ENCODE measurements at regions not wholly inside any gene's neighbourhood (a gene's known extent, or its start where the extent isn't known, plus 50 kb on each side); places are given as distances from the start of the nearest gene placed in this dataset.
"Not testable (repeated sequence)": the region's sequence is repeated elsewhere in the genome, so short reads cannot be mapped to it uniquely, and the experiment has no call there.

DNA sequence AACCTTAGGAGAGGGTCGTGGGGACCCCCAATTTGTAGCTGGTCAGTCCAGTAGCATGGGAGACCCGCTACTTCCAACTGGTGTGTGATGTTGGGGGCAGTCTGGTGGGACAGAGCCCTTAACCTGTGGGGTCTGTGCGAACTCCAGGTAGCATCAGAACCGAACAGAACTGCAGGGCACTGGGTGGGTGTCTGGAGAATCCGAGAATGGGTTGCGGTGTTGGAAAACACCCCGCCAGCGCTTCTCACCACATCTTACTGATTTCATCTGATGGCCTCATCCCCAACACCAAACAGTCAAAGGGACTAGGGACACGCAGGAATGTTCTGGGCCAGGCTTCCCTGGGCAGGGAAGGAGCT lies 89.3 kb downstream of the KCNJ18 start:
- not testable (repeated sequence) for ATAC-seq, DNase-seq

DNA sequence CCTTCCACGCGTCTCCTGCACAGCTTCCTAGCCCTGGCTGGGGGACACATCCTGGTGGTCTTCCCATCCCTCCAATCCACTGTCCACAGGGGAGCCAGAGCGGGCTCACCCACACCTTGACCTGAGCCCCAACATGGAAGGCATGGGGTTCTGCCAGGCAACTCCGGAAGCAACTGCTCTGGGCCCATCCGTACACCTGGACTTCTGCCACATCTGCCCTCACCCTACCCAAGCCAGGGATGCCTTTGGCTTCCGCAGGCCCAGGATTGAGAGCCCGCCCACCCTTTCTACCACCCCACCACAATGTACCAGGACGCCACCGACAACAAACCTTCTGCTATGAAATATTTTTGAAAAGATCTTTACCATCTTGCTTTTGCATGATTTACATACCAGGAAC lies 89.8 kb downstream of the KCNJ18 start:
- not testable (repeated sequence) for DNase-seq, ATAC-seq

DNA sequence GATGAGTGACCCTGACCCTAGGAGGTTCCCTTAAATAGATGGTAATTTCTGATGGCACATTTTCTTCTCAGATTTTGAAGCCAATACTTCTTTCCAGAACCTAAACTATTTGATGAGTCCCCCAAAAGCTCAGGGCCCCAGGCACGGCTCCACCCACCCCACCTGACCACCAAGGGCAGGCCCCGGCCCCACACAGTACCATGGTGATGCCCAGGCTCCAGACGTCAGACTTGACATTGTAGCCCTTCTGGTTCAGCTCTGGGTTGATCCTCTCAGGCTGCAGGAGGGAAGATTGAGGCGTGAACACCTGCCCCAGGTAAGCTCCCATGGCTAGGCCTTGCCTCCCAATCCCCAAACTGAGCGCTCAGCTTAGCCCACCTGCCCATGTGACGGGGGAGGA lies 90.3 kb downstream of the KCNJ18 start:
- not testable (repeated sequence) for ATAC-seq, DNase-seq

DNA sequence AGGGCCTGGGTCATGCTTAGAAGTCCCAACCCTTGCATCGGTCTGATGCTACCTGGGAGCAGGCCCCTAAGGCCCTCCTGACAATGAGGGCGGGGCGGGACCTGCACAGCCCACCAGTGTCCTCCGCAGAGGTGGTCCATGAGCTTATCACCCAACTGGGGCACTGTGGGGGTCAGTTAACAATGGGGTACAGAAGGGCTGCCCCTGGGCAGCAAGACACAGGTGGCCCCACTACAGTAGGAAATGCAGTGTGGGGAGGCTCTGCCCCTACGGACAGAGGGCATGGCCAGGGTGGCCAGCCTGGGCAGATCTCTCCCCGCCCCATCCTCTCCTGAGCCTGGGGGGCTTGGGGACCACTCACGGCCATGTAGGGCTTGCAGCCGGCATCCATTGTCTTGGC lies 90.7 kb downstream of the KCNJ18 start:
- not testable (repeated sequence) for DNase-seq, ATAC-seq

DNA sequence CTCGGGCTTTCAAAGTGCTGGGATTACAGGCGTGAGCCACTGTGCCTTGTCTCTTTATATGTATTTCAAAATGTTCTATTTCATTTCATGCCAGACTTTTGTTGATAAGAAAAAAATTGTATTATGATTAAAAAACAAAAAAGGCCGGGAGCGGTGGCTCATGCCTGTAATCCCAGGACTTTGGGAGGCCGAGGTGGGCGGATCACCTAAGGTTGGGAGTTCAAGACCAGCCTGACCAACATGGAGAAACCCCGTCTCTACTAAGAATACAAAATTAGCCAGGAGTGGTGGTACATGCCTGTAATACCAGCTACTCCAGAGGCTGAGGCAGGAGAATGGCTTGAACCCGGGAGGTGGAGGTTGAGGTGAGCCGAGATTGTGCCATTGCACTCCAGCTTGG lies 121.9 kb downstream of the KCNJ18 start:
- not testable (repeated sequence) for ATAC-seq, DNase-seq

DNA sequence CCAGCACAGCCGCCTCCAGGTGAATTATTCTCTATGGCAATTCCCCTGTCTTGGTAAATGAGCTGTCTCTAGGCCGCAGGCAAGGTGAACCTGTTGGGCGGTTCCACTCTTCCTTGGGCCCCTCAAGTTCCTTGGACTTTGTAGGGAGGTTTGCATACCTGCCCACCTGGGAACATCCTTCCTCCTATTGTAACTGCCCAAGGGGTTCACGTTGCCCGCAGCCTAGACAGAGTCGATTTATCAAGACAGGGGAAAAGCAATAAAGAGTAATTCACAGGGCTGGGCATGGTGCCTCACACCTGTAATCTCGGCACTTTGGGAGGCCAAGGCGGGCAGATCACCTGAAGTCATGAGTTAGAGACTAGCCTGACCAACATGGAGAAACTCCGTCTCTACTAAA lies 122.5 kb downstream of the KCNJ18 start:
- DNase-seq = no peak

DNA sequence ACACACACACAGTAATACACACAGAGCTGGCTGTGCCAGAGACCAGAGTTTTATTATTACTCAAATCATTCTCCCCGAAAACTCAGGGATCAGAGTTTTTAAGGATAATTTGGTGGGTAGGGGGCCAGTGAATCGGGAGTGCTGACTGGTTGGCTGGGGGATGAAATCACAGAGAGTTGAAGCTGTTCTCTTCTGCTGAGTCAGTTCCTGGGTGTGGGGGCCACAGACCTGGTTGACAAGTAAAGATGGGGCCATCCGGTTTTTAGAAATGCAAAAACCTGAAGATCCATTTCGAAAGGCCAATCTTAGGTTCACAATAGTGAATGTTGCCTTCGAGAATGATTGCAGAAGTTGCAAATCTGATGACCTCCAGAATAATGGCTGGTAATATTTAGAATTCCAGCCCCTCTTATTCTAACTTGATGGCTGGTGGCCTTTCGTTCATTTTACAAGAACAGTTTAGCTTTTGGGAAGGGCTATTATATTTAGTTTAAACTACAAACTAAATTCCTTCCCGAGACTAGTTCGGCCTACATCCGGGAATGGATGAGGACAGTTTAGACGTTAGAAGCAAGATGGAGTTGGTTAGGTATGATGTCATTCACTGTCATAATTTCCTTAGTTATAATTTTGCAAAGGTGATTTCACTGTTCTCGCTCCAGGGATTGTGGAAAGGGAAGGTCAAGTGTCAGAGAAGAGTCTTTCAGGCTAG lies 123.2 kb downstream of the KCNJ18 start:
- ATAC-seq (no peak), DNase-seq (no peak)

More for the DNA sequence above, 122.5 kb downstream of the KCNJ18 start:
- no peak for ATAC-seq

DNA sequence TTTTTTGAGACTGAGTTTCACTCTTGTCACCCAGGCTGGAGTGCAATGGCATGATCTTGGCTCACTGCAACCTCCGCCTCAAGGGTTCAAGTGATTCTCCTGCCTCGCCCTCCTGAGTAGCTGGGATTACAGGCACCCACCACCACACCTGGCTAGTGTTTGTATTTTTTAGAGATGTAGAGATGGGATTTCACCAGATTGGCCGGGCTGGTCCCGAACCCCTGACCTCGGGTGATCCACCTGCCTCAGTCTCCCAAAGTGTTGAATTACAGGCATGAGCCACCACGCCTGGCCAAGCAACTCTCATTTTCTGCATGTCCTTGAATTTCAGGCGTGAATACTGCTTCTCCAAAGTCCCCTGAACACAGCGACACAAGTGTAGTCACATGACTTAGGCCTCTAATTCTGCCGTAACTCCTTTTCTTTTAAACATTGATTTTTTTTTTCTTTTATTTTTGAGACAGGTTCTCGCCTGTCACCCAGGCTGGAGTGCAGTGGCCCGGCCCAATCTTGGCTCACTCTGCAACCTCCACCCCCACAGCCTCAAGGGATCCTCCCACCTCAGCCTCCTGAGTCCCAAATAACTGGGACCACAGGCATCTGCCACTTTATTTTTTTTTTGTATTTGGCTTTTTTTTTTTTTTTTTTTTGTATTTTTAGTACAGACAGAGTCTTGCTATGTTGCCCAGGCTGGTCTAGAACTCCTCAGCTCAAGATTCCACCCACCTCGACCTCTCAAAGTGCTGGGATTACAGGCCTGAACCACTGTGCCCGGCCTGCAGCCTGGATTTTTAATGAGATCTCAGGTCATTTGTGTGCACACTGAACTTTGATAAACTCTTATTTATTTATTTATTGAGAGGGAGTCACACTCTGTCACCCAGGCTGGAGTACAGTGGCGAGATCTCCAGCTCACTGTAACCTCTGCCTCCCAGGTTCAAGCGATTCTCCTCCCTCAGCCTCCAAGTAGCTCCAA lies 124.6 kb downstream of the KCNJ18 start:
- ATAC-seq = no peak

DNA sequence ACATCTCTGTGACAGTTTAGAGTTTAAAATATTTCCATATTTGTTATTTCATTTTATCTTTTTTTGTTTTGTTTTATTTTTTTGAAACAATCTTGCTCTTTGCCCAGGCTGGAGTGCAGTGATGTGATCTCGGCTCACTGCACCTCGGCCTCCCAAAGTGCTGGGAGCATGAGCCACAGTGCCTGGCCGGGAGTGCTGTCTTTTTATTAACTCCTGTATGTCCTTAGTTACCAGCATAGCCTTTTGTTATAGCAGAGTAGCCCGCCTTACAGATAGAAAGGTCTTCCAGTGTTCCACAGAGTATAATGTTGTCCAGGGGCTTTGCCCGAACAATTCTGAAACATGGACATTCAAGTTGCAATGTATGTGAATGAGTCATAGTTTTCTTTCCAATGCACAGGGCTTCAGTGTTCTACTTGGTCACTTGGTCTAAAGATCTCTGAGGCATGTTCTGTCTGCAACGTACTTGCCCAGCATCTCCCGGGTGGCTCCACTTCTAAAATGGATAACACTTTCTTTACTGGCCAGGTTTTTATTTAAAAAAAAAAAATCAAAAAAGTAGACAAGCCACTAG lies 125.6 kb downstream of the KCNJ18 start:
- no peak for ATAC-seq
- no peak for DNase-seq

More for the DNA sequence above, 124.6 kb downstream of the KCNJ18 start:
- DNase-seq = no peak

DNA sequence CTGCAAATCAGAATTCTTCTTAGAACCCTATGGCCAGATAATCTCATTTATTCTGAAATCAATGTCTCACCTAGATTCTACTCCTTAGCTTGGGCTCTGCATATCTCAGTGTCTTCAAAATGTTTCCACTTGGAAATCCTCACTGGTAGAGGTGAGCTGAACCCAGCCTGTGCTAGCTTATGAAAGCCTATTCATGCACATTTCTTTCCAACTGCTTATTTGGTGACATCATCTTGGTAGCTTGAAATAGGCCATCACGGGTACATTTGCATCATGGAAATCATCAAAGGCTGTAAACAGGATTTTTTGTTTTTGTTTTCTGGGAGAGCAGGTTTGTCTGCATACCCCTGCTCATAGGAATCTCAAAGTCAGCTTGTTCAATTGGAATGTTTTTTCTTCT lies 130.8 kb downstream of the KCNJ18 start:
- DNase-seq = no peak
- no peak for ATAC-seq

DNA sequence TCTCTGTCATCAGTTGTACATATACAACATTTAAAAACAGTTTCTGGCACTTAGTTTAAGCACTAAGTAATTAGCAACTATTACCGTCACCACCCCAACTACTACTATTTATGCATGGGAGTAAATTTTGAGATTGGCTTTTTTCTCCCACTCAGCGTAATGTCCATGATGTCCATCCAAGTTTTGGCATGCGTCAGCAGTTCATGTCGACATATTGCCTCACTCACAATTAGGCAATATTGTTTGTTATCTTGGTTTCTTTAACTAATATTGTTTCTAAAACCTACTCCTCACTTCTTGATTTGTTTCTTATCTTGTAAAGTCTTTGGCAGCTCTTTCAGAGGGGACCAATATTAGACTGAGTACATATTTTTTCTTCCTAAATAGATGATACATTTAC lies 131.3 kb downstream of the KCNJ18 start:
- no peak for DNase-seq

DNA sequence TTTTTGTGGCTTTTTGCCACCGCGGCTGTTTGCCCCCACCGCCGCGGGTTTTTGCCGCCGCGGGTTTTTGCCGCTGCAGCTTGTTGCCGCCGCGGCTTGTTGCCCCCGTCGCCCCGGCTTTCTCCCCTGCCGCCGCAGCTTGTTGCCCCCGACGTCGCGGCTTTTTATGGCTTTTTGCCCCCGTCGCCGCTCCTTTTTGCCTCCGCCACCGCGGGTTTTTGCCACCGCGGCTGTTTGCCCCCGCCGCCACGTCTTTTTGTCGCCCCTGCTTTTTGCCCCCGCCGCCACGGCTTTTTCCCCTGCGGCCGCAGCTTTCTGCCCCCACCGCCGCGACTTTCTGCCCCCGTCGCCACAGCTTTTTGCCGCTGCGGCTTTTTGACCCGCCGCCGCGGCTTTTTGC lies 149.5 kb downstream of the KCNJ18 start:
- DNase-seq (no peak), ATAC-seq (no peak)

More for the DNA sequence above, 131.3 kb downstream of the KCNJ18 start:
- ATAC-seq = no peak

DNA sequence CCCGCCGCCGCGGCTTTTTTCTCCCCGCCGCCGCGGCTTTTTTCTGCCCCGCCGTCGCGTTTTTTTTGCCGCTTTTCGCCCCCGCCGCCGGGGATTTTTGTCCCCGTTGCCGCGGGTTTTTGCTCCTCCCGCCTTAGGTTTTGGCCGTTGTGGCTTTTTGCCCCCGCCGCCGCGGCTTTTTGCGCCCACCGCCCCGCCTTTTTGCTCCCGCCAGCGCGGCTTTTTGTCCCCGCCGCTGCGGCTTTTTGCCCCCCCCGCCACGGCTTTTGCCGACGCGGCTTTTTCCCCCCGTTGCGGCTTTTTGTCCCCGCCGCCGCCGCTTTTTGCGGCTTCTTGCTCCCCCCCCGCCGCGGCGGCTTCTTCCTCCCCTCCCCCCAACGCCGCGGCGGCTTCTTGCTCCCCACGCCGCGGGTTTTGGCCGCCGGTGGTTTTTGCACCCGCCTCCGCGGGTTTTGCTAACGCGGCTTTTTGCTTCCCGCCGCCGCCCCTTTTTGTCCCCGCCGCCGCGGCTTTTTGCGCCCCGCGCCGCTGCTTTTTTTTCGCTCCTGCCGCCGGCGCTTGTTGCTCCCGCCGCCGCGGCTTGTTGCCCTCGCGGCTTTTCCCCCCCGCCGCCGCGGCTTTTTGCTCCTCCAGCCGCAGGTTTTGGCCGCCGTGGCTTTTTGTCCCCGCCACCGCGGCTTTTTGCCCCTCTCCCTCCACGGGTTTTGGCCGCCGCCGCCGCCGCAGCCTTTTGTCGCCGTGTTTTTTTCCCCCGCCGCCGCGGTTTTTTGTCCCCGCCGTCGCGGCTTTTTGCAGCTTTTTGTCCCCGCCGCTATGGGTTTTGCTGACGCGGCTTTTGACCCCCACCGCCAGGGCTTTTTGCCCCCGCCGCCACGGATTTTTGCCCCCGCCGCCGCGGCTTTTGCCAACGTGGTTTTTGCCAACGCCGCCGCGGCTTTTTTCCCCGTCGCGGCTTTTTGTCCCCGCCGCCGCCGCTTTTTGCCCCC lies 150.3 kb downstream of the KCNJ18 start:
- ATAC-seq = no peak
- no peak for DNase-seq

DNA sequence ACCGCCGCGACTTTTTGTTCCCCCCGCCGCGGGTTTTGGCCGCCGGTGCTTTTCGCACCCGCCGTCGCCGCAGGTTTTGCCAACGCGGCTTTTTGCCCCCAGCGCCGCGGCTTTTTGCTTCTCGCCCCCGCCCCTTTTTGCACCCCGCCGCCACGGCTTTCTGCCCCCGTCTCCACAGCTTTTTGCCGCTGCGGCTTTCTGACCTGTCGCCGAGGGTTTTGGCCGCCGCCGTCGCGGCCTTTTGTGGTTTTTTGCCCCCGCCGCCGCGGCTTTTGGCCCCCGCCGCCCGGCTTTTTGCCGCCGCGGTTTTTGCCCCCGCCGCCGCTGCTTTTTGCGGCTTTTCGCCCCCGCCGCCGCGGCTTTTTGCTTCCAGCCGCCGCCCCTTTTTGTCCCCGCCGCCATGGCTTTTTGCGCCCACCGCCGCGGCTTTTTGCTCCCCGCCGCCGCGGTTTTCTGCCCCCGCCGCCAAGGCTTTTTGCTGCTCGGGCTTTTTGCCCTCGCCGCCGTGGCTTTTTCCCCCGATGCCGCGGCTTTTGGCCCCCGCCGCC lies 151.1 kb downstream of the KCNJ18 start:
- DNase-seq = no peak
- no peak for ATAC-seq

DNA sequence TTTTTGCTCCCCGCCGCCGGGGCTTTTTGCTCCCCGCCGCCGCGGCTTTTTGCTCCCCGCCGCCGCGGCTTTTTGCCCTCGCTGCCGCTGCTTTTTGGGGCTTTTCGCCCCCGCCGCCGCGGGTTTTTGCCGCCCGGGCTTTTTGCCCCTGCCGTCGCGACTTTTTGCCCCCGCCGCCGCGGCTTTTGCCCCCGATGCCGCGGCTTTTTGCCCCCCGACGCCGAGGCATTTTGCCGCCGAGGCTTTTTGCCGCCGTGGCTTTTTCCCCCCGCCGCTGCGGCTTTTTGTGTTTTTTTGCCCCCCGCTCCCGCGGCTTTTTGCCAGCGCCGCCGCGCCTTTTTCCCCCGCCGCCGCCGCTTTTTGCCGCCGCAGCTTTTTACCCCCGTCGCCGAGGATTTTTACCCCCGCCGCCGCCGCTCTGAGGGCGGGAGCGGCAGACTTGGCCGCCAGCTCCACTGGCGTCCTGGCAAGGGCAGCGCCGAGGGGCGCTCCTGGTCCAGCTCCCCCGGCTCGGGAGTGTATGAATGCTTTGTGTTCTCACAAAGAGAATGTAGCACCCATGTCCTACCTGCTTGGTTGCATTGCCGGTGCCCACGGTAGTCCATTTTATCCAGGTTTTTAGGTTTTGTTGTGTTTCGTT lies 151.7 kb downstream of the KCNJ18 start:
- ATAC-seq = no peak
- no peak for DNase-seq

DNA sequence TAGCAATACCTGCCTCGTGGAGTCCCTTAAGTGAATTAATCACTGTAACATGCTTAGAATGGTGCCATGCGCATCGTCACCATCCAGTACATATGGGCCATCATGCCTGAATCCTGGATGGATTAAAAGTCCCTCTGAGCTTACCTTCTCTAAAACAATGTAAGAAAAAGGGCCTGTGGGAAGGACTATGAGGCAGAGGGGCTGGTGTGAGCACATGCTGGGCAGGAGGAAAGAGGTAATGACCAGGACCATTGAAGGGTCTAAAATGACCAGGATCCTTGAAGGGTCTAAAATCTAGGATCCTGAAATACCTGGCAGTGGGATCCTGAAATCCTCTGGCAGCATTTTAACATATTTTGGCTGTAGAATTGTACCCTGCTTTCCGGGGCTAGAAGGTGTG lies 156.2 kb downstream of the KCNJ18 start:
- ATAC-seq, DNase-seq: not testable (repeated sequence)

DNA sequence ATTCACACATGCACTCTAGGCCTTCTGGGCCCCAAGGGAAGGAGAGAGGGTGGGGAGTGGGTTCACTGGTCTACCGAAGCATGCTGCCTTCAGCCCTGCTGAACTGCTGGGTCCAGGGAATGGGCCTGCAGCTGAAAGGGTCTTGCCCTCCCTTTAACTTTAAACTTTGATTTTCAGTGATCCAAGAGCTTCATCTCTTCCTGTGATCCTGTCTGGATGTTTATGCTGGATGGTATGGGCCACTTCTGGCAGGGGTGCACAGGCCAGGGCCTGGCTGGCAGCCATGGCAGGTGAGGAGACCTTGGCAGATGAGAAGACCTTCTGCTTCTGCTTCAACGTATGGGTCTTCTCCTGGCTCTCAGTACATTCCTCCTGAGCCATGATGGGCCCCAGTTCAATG lies 156.7 kb downstream of the KCNJ18 start:
- ATAC-seq, DNase-seq: not testable (repeated sequence)

DNA sequence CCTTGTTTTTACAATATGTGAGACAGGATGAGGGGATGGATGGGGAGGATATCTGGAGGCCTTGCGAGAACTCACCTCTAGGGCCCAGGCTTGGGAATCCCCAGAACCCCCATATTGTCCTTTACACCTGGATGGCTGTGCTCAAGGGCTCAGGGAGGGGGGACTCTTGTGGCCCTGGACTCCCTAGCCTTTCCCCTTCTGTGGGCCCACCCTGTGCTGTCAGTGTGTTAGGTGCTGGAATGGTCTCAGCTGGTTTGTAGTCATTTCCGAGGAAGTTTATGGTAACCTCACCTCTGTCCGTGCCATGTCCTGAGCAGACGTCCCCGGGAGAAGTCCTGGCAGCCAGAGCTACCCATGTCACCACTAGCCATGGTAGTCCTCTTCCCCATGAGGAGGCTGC lies 158.3 kb downstream of the KCNJ18 start:
- ATAC-seq, DNase-seq: not testable (repeated sequence)

Measured in stimulated activated naive CD8-positive, alpha-beta T cell treated with anti-CD3 and anti-CD28 coated beads, Interleukin-15, Interleukin-2, amounts not matched to agents 100 U/mL and 50 U/mL, for 24 hours (primary cell).